ENCODE measurements at regions not wholly inside any gene's neighbourhood (a gene's known extent, or its start where the extent isn't known, plus 50 kb on each side); places are given as distances from the start of the nearest gene placed in this dataset.

DNA sequence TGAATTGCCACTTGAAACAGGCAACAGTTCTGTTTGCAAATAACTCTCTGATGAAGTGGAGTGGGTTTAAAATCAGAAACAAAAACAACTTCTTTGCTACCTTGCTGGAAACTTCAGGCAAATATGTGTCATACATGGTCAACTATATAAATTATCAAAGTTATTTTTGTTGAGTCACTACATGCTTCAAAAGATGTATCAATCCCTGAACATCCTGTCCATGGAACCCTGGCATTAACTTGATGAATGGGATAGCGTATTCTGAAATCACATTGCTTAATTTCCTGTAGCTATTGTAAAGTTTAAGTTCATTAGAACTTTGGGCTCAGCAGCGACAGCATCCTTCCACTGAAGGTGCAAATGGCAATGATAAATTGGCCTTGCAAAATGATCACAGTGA, 213.6 kb upstream of the MAF start:
- no peak overlapping the region for H4K91ac ChIP-seq (ENCODE audit: insufficient read length, low read depth, low read length)
- H4K5ac ChIP-seq (ENCODE audit: insufficient read length, low read depth, low read length), result no peak overlapping the region
- no peak overlapping the region for H2BK20ac ChIP-seq (ENCODE audit: low read depth, low read length, poor library complexity, severe bottlenecking)
- no peak overlapping the region for H2BK15ac ChIP-seq (ENCODE audit: low read depth, low read length)
- H3K18ac ChIP-seq (ENCODE audit: insufficient read length, low read depth, low read length), result no peak overlapping the region
- H2AK5ac ChIP-seq (ENCODE audit: insufficient read length, low read length), result no peak overlapping the region
- no peaks in the 10 kb centered on the region for H3K27me3 Mint-ChIP-seq (ENCODE audit: low read depth)
- H3K14ac ChIP-seq (ENCODE audit: insufficient read depth, low read length), result no peak overlapping the region
- H3K4ac ChIP-seq (ENCODE audit: low read depth, low read length), result no peak overlapping the region
- peaks cover 3 to 4% of the 10 kb centered on the region in 2 experiments; a peak in 3 of 5 replicates for H3K9me3 Mint-ChIP-seq
- no peak overlapping the region for H2BK12ac ChIP-seq (ENCODE audit: insufficient read length, low read depth, low read length)
- peaks cover 2% of the 10 kb centered on the region; the same call in 1 of the 2 replicates for H3K4me1 ChIP-seq (ENCODE audit: insufficient read depth, low read length)
- peaks cover 0 to 4% (median 0%) of the 10 kb centered on the region in 3 experiments; a peak in 2 of 7 replicates for H3K36me3 Mint-ChIP-seq (ENCODE audit: insufficient read depth in 1 of 3, low read depth in 3 of 3)
- no peak overlapping the region for H3K27ac ChIP-seq (ENCODE audit: insufficient read length, low read depth, low read length)
- H2BK5ac ChIP-seq (ENCODE audit: insufficient read length, low read length), result no peak overlapping the region
- no peaks in the 10 kb centered on the region for H3K79me2 ChIP-seq (ENCODE audit: insufficient read depth, low read length)
- no peak overlapping the region for H2BK120ac ChIP-seq (ENCODE audit: low read depth, low read length, poor library complexity, severe bottlenecking)
- H3K4me2 ChIP-seq (ENCODE audit: insufficient read depth, insufficient read length, low read length), result no peak overlapping the region
- no peak overlapping the region for H3K9ac ChIP-seq (ENCODE audit: extremely low read depth, insufficient read length, low read length)
- H3T11ph ChIP-seq (ENCODE audit: low read length), result no peak overlapping the region
- H3K23ac ChIP-seq (ENCODE audit: insufficient read length, low read depth, low read length), result no peak overlapping the region
- no peak overlapping the region for H3K27ac Mint-ChIP-seq
- H4K8ac ChIP-seq (replicated peaks; ENCODE audit: insufficient read length, low read depth, low read length), result no peak overlapping the region
- H3K23me2 ChIP-seq (ENCODE audit: insufficient read length, low read depth, low read length, poor library complexity, severe bottlenecking), result no peaks in the 10 kb centered on the region
- TF ChIP-seq, protein P1, sequence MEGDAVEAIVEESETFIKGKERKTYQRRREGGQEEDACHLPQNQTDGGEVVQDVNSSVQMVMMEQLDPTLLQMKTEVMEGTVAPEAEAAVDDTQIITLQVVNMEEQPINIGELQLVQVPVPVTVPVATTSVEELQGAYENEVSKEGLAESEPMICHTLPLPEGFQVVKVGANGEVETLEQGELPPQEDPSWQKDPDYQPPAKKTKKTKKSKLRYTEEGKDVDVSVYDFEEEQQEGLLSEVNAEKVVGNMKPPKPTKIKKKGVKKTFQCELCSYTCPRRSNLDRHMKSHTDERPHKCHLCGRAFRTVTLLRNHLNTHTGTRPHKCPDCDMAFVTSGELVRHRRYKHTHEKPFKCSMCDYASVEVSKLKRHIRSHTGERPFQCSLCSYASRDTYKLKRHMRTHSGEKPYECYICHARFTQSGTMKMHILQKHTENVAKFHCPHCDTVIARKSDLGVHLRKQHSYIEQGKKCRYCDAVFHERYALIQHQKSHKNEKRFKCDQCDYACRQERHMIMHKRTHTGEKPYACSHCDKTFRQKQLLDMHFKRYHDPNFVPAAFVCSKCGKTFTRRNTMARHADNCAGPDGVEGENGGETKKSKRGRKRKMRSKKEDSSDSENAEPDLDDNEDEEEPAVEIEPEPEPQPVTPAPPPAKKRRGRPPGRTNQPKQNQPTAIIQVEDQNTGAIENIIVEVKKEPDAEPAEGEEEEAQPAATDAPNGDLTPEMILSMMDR (conservative IDR thresholded peaks at IDR 0.05), result no peak
- no peaks in the 10 kb centered on the region for H3K79me1 ChIP-seq (ENCODE audit: insufficient read depth, low read depth, low read length, poor library complexity, severe bottlenecking)
- H3K9me3 ChIP-seq (ENCODE audit: control insufficient read depth, low read depth, low read length), result no peaks in the 10 kb centered on the region
- H3K4me3 Mint-ChIP-seq, result no peak overlapping the region
- no peak overlapping the region for H2AFZ ChIP-seq (ENCODE audit: low read length)
- no peak overlapping the region for H3K56ac ChIP-seq (ENCODE audit: insufficient read length, low read depth, low read length)
- H3K4me1 Mint-ChIP-seq, result peaks cover 0 to 3% of the 10 kb centered on the region in 2 experiments; a peak in 1 of 4 replicates
- DNase-seq, result no peak
- WGBS (ENCODE audit: extremely low coverage, insufficient read length, low lambda C conversion rate), result no CpG with 5 or more reads among the region's 2 CpGs
- H4K20me1 ChIP-seq (ENCODE audit: control insufficient read depth, insufficient read depth, insufficient read length), result no peaks in the 10 kb centered on the region
- no peaks in the 10 kb centered on the region for H3K27me3 ChIP-seq (ENCODE audit: insufficient read depth, low read length)

Measured in H9 (cell line).